RWPE2 (cell line): ENCODE measurements at regions not wholly inside any gene's neighbourhood (a gene's known extent, or its start where the extent isn't known, plus 50 kb on each side); places are given as distances from the start of the nearest gene placed in this dataset.

Experiments
- ATAC-seq: fragments of 200-7000 bp; cut with Tn5 transposase; 3 replicates; pipeline ENCODE4 v1.9.1; 2021; ENCODE audit warnings: low read depth
- DNase-seq: peaks from one replicate; pipeline ENCODE4 v3.0.0-alpha.2; 2020; ENCODE audit warnings: low spot score
- H3K27ac ChIP-seq: fragments of 450-650 bp; 2 replicates; pipeline ENCODE4 v1.5.1; 2017; ENCODE audit warnings: mild to moderate bottlenecking; ENCODE audit not compliant: poor library complexity, severe bottlenecking
- H3K27me3 ChIP-seq: fragments of 250-450 bp; sonication (Bioruptor Pico); 2 replicates; pipeline ENCODE4 v1.5.1; 2021; ENCODE audit warnings: mild to moderate bottlenecking, moderate library complexity; ENCODE audit not compliant: insufficient read depth, poor library complexity, severe bottlenecking
- H3K36me3 ChIP-seq: fragments of 250-450 bp; sonication (Bioruptor Pico); 2 replicates; pipeline ENCODE4 v1.5.1; 2020; ENCODE audit warnings: low read depth, mild to moderate bottlenecking, moderate library complexity
- H3K4me1 ChIP-seq: fragments of 250-450 bp; sonication (Bioruptor Pico); 2 replicates; pipeline ENCODE4 v1.5.1; 2021; ENCODE audit warnings: mild to moderate bottlenecking, moderate library complexity; ENCODE audit not compliant: insufficient read depth, poor library complexity, severe bottlenecking
- H3K4me3 ChIP-seq: fragments of 250-450 bp; sonication (Bioruptor Pico); 2 replicates; pipeline ENCODE4 v1.5.1; 2021; ENCODE audit warnings: mild to moderate bottlenecking, moderate library complexity; ENCODE audit not compliant: severe bottlenecking
- H3K9me3 ChIP-seq: fragments of 250-450 bp; sonication (Bioruptor Pico); 2 replicates; pipeline ENCODE4 v1.5.1; 2021; ENCODE audit warnings: mild to moderate bottlenecking, moderate library complexity; ENCODE audit not compliant: severe bottlenecking
- TF ChIP-seq, protein P1 (sequence below): fragments of 450-650 bp; IDR thresholded peaks from one replicate; pipeline ENCODE4 v1.5.1; 2017; ENCODE audit warnings: mild to moderate bottlenecking, moderate library complexity; ENCODE audit not compliant: poor library complexity, severe bottlenecking

DNA sequence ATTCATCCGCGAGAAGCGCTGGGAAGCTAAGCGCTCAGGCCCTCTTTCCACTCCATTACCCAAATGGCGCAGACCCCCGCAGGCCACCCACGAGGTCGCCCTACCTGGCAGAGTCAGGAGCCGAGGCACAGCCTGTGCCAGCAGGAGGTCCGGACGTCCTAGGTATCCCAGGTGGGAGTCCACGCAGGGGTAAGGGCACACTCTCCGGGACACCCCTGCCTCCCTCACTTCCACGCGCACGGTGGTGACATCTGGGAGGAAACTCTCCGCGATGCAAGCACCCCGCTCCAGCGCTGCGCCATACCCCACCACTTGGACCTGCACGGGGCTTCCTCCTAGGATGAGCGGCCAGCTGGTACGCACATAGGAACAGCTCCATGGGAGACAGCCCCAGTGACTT, 95.1 kb upstream of the ARHGEF7 start:
- ATAC-seq (no peak), DNase-seq (no peak)
- H3K9me3 ChIP-seq: peaks cover 13% of the 10 kb centered on the region
- TF ChIP-seq, protein P1, sequence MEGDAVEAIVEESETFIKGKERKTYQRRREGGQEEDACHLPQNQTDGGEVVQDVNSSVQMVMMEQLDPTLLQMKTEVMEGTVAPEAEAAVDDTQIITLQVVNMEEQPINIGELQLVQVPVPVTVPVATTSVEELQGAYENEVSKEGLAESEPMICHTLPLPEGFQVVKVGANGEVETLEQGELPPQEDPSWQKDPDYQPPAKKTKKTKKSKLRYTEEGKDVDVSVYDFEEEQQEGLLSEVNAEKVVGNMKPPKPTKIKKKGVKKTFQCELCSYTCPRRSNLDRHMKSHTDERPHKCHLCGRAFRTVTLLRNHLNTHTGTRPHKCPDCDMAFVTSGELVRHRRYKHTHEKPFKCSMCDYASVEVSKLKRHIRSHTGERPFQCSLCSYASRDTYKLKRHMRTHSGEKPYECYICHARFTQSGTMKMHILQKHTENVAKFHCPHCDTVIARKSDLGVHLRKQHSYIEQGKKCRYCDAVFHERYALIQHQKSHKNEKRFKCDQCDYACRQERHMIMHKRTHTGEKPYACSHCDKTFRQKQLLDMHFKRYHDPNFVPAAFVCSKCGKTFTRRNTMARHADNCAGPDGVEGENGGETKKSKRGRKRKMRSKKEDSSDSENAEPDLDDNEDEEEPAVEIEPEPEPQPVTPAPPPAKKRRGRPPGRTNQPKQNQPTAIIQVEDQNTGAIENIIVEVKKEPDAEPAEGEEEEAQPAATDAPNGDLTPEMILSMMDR: no peak
- H3K27me3 ChIP-seq: no peaks in the 10 kb centered on the region
- no peak overlapping the region for H3K4me3 ChIP-seq
- no peaks in the 10 kb centered on the region for H3K4me1 ChIP-seq
- no peaks in the 10 kb centered on the region for H3K36me3 ChIP-seq
- H3K27ac ChIP-seq: no peak overlapping the region

DNA sequence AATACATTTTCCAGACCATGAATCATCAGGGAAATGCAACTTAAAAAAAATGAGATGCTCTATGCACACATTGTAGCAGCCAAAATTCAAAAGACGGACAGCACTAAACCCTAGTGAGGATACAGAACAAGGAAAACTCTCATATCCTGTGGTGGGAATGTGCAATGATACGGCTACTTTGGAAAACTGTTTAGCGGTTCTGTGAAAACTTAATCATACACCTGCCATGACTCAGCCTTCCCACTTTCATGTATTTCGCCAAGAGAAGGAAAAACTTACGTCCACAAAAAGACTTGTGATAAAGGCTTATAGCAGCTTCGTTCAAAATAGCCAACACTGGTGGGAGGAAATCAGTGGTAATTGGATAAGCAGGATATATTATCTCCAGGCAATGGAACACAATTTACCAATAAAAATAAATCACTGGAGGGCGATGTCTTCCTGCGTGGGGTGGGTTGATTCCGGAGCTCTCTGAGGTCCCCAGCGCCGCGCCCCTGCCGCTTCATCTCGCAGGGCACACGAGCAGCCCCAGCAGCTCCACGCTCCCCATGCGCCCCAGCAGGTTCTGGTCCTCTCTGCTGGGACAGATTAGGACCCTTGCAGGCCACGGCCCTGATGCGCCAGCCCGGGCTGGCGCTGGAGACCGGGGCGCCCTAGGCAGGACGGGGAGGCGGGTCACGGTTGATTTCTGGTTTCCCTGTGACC, 97.2 kb upstream of the ARHGEF7 start:
- H3K27ac ChIP-seq: no peak overlapping the region

DNA sequence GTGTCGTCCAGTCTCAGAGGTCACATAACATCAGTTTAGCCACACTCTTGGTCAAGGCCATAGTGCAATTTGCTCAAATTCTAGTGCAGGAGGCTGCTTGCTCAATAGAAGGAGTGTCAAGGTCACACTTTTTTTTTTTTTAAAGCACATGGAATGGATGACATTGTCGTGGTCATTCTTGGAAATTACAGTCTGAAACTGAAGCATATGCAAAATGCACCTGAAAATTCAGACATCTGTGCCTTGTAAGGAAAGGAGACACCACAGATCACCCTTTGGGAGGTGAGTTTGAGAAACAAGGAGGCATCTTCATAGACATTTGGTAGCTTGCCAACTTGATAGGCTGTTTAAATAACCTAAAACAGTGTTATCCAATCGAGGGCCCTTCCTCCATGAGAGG, 98.3 kb upstream of the ANKRD10 start:
- DNase-seq: no peak

More for the DNA sequence above, 97.2 kb upstream of the ARHGEF7 start:
- no peaks in the 10 kb centered on the region for H3K4me1 ChIP-seq
- peaks cover 13% of the 10 kb centered on the region for H3K9me3 ChIP-seq
- H3K4me3 ChIP-seq: no peak overlapping the region
- H3K36me3 ChIP-seq: no peaks in the 10 kb centered on the region
- ATAC-seq (no peak), DNase-seq (no peak)
- H3K27me3 ChIP-seq: no peaks in the 10 kb centered on the region
- TF ChIP-seq, protein P1: no peak

DNA sequence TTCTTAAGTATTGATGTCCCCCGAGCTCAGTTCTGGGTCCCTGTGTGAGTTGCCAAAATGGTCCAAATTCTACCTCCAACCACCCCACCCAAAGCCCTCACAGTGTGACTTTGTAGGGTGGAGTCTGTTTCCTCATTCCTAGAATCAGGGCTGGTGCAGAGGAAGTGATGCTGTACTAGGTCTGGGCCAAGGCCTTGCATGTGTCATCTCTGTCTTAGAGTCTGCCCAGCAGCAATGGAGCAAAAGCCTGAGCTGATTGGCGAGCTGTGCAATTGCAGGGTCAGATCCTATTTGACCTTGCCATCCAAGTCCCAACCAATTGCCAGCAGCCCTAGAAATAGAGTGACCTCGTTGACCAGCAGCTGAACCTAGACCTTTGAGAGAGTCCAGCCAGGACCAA, 97.0 kb upstream of the ANKRD10 start:
- ATAC-seq (no peak), DNase-seq (no peak)
- no peaks in the 10 kb centered on the region for H3K4me1 ChIP-seq
- TF ChIP-seq, protein P1: no peak
- H3K9me3 ChIP-seq: no peaks in the 10 kb centered on the region
- H3K27ac ChIP-seq: no peak overlapping the region
- H3K27me3 ChIP-seq: no peaks in the 10 kb centered on the region
- H3K4me3 ChIP-seq: no peak overlapping the region
- H3K36me3 ChIP-seq: no peaks in the 10 kb centered on the region

More for the DNA sequence above, 98.3 kb upstream of the ANKRD10 start:
- Histone ChIP-seq H3K4me1 (no peaks in the 10 kb centered on the region), H3K36me3 (no peaks in the 10 kb centered on the region), H3K9me3 (no peaks in the 10 kb centered on the region), H3K27me3 (no peaks in the 10 kb centered on the region), H3K4me3 (no peak overlapping the region), H3K27ac (no peak overlapping the region)
- TF ChIP-seq, protein P1: no peak
- ATAC-seq: no peak

DNA sequence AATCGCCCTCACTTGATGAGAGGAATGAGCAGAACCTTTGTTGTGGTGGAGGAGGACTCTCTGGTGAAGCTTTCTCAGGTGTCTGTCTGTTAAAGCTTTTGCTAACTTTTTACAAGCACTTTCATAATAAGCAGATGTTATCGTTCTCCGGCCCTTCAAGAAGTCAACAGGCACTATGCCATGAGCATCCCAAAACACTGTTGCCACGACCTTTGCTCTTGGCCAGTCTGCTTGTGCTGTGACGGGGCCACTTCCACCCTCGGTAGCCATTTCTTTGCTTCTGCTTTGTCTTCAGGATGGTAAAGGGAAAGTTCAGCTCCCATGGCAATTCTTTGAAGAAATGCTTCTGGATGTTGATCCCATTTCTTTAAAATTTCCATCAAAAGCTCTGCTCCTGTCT, 93.5 kb upstream of the ANKRD10 start:
- H3K36me3 ChIP-seq: no peaks in the 10 kb centered on the region
- H3K27me3 ChIP-seq: no peaks in the 10 kb centered on the region
- no peak overlapping the region for H3K4me3 ChIP-seq
- no peaks in the 10 kb centered on the region for H3K4me1 ChIP-seq
- H3K27ac ChIP-seq: no peak overlapping the region
- DNase-seq (no peak), ATAC-seq (no peak)
- no peaks in the 10 kb centered on the region for H3K9me3 ChIP-seq
- TF ChIP-seq, protein P1: no peak
